Activated naive CD4-positive, alpha-beta T cell treated with anti-CD3 and anti-CD28 coated beads, Interleukin-2, amount 50 U/mL, for 72 hours (primary cell): ENCODE measurements at regions not wholly inside any gene's neighbourhood (a gene's known extent, or its start where the extent isn't known, plus 50 kb on each side); places are given as distances from the start of the nearest gene placed in this dataset.
"Not testable (repeated sequence)": the region's sequence is repeated elsewhere in the genome, so short reads cannot be mapped to it uniquely, and the experiment has no call there.

ENCODE experiments used
- ATAC-seq, 2 donors: fragments of 150-1000 bp; cut with Tn5 transposase; 2 replicates each; pipeline ENCODE4 v1.10.0; 2021; ENCODE audit warnings: mild to moderate bottlenecking in 2 of 2, moderate library complexity in 2 of 2
- DNase-seq, 2 donors: peaks; one replicate each; pipeline ENCODE4 v3.0.0; 2021 to 2022; ENCODE audit warnings: low spot score in 2 of 2
- H3K27ac Mint-ChIP-seq, 2 donors: one replicate each; pipeline ENCODE4 v1.8.0; 2022; ENCODE audit warnings: mild to moderate bottlenecking in 2 of 2, mixed read lengths in 2 of 2
- H3K36me3 Mint-ChIP-seq, 2 donors: one replicate each; pipeline ENCODE4 v1.8.0; 2022; ENCODE audit warnings: mixed read lengths in 2 of 2
- H3K9me3 Mint-ChIP-seq, 2 donors: one replicate each; pipeline ENCODE4 v1.8.0; 2022; ENCODE audit warnings: mixed read lengths in 2 of 2

GRCh38 chr6:168938546-168938945, 315.1 kb downstream of the THBS2 start:
- ATAC-seq (no peak), DNase-seq (no peak)
- H3K9me3 Mint-ChIP-seq = no peaks in the 10 kb centered on the region
- H3K27ac Mint-ChIP-seq = no peak overlapping the region
- no peaks in the 10 kb centered on the region for H3K36me3 Mint-ChIP-seq

GRCh38 chr6:168937054-168937453, 316.6 kb downstream of the THBS2 start:
- Mint-ChIP-seq H3K9me3 (no peaks in the 10 kb centered on the region), H3K27ac (no peak overlapping the region), H3K36me3 (no peaks in the 10 kb centered on the region)
- ATAC-seq (no peak), DNase-seq (no peak)

DNA sequence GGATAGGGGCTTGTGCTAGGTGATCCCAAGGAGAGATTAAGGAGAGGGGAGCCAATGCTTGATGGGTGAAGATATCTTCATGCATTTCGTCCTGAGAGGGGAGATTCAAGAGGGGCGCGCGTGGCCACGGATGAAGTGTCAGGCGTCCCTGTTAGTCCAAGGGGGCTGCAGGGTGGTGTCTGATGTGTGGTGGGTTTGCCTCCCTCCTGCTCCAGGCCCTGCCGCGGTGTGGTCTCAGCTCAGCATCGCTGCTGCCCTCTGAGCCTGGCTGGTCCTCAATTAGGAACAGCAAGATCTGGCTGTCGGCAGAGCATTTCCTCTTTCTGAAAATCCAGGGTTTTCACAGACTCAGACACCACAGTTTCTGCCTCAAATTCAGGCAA, 318.0 kb downstream of the THBS2 start:
- Mint-ChIP-seq H3K9me3 (no peaks in the 10 kb centered on the region), H3K36me3 (no peaks in the 10 kb centered on the region), H3K27ac (no peak overlapping the region)
- no peak for DNase-seq
- no peak for ATAC-seq

DNA sequence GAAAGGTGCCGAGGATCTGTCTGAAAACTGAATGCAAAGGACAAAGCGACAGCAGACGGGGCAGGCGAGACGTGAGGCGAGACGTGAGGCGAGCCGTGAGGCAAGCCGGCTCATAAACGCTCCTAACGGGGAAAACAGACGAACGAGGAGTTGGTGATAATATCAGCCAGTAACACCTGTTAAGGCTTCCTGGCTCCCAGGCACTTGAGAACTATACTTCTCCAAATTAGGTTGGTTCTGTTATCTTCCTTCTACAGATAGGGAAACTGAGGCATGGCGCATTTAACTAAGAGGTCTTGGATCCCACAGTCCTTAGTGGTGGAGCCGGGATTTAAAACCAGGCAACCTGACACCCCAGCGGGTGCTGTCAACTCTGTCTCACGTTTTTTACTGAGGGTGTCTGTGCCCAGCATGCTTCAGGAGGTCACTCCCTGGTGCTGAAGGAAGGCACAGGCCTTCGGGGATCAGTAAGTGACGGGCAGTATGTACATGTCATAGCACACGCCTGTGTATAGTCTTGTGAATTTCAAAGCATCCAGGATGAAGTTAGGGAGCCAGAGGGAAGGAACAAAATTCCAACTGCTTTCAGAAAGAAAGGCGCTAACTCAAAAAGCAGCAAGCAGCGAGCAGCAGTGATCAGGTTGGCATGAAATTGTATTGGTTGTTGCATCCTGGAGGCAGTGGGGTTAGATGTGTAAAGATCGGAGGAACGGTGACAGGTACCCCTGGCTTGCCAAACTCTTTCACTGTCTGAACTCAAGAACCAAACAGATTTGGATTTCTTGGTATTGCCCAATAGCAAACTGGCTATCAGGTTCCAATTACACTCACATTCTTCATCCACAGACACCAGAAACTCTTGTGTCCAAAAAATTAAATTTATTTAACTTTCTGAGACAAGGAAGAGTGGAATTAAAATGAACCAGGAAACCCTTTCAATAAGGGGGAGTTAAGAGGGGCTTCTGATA, 318.7 kb downstream of the THBS2 start:
- Mint-ChIP-seq H3K9me3 (no peaks in the 10 kb centered on the region), H3K36me3 (no peaks in the 10 kb centered on the region), H3K27ac (no peak overlapping the region)
- no peak for ATAC-seq
- no peak for DNase-seq

DNA sequence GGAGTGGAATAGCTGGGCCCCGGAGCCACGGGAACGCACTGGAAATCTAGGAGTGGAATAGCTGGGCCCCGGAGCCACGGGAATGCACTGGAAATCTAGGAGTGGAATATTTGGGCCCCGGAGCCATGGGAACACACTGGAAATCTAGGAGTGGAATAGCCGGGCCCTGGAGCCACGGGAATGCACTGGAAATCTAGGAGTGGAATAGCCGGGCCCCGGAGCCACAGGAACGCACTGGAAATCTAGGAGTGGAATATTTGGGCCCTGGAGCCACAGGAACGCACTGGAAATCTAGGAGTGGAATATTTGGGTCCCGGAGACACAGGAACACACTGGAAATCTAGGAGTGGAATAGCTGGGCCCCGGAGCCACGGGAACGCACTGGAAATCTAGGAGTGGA, 321.5 kb downstream of the THBS2 start:
- not testable (repeated sequence) for H3K36me3 Mint-ChIP-seq, H3K9me3 Mint-ChIP-seq, H3K27ac Mint-ChIP-seq, DNase-seq, ATAC-seq

DNA sequence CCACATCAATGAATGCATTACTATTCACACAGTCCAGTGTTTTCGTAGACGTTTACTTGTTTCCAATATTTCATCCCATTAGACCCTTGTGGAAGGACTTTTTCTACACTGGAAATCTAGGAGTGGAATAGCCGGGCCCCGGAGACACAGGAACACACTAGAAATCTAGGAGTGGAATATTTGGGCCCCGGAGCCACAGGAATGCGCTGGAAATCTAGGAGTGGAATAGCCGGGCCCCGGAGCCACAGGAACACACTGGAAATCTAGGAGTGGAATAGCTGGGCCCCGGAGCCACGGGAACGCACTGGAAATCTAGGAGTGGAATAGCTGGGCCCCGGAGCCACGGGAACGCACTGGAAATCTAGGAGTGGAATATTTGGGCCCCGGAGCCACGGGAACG, 322.6 kb downstream of the THBS2 start:
- not testable (repeated sequence) for ATAC-seq, H3K36me3 Mint-ChIP-seq, H3K27ac Mint-ChIP-seq, H3K9me3 Mint-ChIP-seq, DNase-seq

GRCh38 chr6:168929871-168930450, 323.7 kb downstream of the THBS2 start:
- Mint-ChIP-seq H3K36me3 (peaks cover 0 to 6% of the 10 kb centered on the region in 2 donors), H3K27ac (no peak overlapping the region), H3K9me3 (peaks cover 0 to 5% of the 10 kb centered on the region in 2 donors)
- DNase-seq (no peak), ATAC-seq (no peak)

DNA sequence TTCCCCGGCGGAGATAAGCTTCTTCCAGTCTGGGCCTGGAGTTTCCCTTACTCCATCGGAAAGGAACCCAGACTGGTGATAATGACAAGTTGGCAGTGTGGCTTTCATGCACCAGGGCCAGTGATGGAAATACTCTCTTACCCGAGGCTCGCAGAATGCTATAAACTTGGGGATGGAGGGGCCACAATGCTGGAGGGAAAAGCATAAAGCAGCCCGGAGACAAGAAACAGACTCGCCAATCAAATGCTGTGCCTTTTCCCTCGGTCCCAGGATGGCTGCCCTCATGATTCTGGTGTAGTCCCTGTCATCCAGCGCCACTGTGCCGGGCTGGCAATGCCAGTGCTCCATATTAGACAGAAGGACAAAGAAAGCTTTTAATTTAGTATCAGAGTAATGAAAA, 325.6 kb downstream of the THBS2 start:
- H3K36me3 Mint-ChIP-seq = peaks cover 0 to 6% of the 10 kb centered on the region in 2 donors
- H3K27ac Mint-ChIP-seq = no peak overlapping the region
- no peak for ATAC-seq
- DNase-seq = no peak
- peaks cover 0 to 5% of the 10 kb centered on the region in 2 donors for H3K9me3 Mint-ChIP-seq

DNA sequence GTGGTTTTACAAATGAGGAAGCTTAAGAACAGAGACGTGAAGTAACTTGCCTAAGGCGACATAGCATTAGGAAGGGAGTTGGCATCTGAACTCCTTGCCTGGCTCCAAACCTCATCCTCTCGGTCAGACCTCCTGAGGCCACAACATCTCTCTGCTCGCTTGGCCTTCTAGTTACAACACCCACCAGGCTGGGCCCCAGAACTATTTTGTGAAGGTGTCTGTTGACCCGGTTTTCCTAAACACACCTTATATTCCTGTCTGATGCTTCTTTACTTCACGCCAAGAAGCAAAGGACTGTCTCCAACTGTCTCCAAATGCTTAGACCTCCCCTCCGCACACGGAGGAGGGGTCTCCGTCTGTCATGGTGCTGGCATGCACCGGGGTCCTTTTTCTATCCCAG, 326.6 kb downstream of the THBS2 start:
- Mint-ChIP-seq H3K9me3 (peaks cover 0 to 5% of the 10 kb centered on the region in 2 donors), H3K27ac (no peak overlapping the region), H3K36me3 (peaks cover 0 to 6% of the 10 kb centered on the region in 2 donors)
- ATAC-seq (no peak), DNase-seq (no peak)

DNA sequence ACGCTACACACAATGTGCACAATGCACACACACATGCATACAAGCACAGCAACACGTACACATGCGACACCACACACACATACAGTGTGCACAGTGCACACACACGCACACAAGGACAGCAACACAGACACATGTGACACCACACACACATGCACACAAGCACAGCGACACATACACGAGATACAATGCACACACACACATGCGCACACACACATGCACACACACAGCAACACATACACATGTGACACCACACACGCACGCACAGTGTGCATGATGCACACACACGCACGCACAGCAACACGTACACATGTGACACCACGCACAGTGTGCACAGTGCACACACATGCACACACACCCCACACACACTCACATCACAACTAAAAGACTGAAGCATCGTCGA, 327.3 kb downstream of the THBS2 start:
- Mint-ChIP-seq H3K36me3 (peaks cover 0 to 6% of the 10 kb centered on the region in 2 donors), H3K27ac (no peak overlapping the region), H3K9me3 (peaks cover 0 to 5% of the 10 kb centered on the region in 2 donors)
- ATAC-seq (no peak), DNase-seq (no peak)

GRCh38 chr6:168925671-168926070, 328.0 kb downstream of the THBS2 start:
- Mint-ChIP-seq H3K9me3 (peaks cover 0 to 5% of the 10 kb centered on the region in 2 donors), H3K36me3 (peaks cover 0 to 6% of the 10 kb centered on the region in 2 donors), H3K27ac (no peak overlapping the region)
- no peak for ATAC-seq
- DNase-seq = no peak

GRCh38 chr6:168923171-168923570, 330.5 kb downstream of the THBS2 start:
- Mint-ChIP-seq H3K27ac (no peak overlapping the region), H3K36me3 (peaks cover 0 to 6% of the 10 kb centered on the region in 2 donors), H3K9me3 (peaks cover 0 to 5% of the 10 kb centered on the region in 2 donors)
- DNase-seq (no peak), ATAC-seq (no peak)

DNA sequence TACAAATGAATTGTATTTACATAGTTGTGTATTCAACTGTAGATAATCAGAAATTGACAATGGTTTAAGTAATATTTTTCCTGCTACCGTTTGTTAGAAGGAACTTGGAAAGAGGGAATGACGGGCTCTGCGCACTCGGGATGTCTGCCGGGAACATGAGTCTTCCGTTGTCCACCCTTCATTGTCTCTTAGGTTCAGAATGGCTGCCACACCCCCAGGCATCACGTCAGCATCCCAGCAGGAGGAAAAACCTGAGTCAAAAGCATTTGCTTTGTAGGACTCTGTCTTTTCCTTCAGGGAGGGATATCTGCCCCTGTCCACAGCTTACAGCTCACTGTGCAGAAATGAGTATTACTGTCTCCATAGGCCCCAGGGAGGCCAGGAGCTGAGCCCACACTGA, 331.2 kb downstream of the THBS2 start:
- no peak for DNase-seq
- Mint-ChIP-seq H3K9me3 (peaks cover 0 to 5% of the 10 kb centered on the region in 2 donors), H3K36me3 (peaks cover 0 to 6% of the 10 kb centered on the region in 2 donors), H3K27ac (no peak overlapping the region)
- ATAC-seq = no peak

- no peaks in the 10 kb centered on the region for H3K9me3 Mint-ChIP-seq
- H3K27ac Mint-ChIP-seq = no peak overlapping the region
- no peaks in the 10 kb centered on the region for H3K36me3 Mint-ChIP-seq
- DNase-seq (no peak), ATAC-seq (no peak)
Measured at GRCh38 chr6:168920289-168920688, 333.4 kb downstream of the THBS2 start.

DNA sequence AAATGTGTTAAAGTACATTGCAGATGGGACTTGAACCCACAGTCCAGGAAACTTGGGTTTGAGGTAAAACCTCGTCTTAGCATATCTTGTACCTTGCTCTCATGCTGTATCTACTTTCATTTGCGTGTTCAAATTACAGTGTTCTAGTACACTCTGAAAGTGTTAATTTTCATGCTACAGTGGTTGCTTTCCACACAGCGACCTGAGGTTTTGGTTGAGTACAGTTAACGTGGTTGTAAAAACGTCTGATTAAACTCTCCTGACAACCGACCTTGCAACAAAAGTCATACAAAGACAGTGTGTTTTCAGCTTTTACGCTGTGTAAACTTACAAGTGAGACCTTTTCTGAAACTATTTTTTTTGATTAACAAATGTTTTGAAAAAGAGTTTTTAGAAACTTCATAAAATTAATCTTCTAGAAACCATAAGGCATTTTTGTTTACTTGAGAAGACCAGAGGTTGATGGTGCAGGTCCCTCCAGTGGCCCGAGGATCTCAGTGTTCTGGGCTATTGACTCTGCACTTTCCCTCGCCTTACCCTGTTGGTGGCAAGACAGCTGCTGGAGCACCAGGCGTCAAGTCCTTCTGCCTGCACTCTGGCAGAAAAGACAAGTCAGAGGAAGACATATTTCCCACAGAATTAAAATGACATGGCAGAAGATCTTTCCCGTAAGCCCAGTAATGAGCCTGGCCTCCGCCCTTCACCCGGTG, 334.0 kb downstream of the THBS2 start:
- Mint-ChIP-seq H3K27ac (no peak overlapping the region), H3K36me3 (no peaks in the 10 kb centered on the region), H3K9me3 (no peaks in the 10 kb centered on the region)
- no peak for DNase-seq
- ATAC-seq = no peak

DNA sequence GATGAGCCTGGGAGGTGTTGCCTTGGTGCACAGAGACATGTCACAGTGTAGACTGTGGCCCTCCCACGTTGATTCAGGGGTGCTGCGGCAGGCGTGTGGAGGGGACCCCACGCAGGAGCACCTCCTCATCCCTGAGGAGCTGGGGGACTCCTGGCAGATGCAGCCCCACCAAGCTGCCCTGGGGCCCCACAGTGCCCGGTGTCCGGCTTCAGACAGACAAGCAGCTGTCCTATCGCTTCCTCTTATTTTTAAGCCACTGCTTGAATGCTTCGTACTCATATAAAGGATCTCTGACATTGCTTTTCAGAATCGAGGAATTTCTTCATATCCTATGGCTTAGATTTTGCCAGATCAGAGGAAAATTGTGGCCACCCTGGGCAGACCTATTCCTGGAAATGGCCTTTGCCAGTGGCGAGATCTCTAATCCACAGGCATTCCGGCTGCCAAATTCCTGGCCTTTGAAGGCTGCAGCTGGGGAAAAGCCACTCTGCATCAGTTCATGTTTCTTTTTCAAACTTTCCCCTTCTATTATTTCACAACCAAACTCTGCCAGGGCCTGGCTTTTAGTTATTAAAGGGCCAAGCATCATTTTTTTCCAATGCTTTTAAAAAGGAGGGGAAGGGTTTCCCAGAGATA, 337.0 kb downstream of the THBS2 start:
- ATAC-seq = no peak
- DNase-seq = no peak
- no peak overlapping the region for H3K27ac Mint-ChIP-seq
- no peaks in the 10 kb centered on the region for H3K36me3 Mint-ChIP-seq
- H3K9me3 Mint-ChIP-seq = no peaks in the 10 kb centered on the region

- DNase-seq = no peak
- ATAC-seq = no peak
- H3K36me3 Mint-ChIP-seq = no peaks in the 10 kb centered on the region
- H3K9me3 Mint-ChIP-seq = no peaks in the 10 kb centered on the region
- no peak overlapping the region for H3K27ac Mint-ChIP-seq
Measured at GRCh38 chr6:168915855-168916254, 337.8 kb downstream of the THBS2 start.
